Neutrophil (primary cell): ENCODE measurements at regions not wholly inside any gene's neighbourhood (a gene's known extent, or its start where the extent isn't known, plus 50 kb on each side); places are given as distances from the start of the nearest gene placed in this dataset.

Experiments used
- H3K27ac ChIP-seq: fragments of 200-600 bp; sonication (generic); 2 replicates; pipeline ENCODE4 v1.5.1; 2016; ENCODE audit warnings: mild to moderate bottlenecking, moderate library complexity
- H3K27me3 ChIP-seq: fragments of 200-600 bp; sonication (generic); 2 replicates; pipeline ENCODE4 v1.6.0; 2016; ENCODE audit warnings: mild to moderate bottlenecking
- H3K36me3 ChIP-seq: fragments of 200-600 bp; sonication (generic); 2 replicates; pipeline ENCODE4 v1.5.1; 2017
- H3K4me1 ChIP-seq, 2 experiments: fragments of 200-600 bp in 1 of 2; sonication (generic) in 1 of 2; 1 replicate in 1 of 2; 2 replicates in 1 of 2; pipeline versions ENCODE4 v1.5.1 to v1.6.1; 2013 to 2016; ENCODE audit warnings: low read depth in 1 of 2, low read length in 1 of 2, mild to moderate bottlenecking in 1 of 2, moderate library complexity in 1 of 2; ENCODE audit not compliant: control insufficient read depth in 1 of 2, insufficient read depth in 1 of 2
- H3K4me3 ChIP-seq, 2 experiments: fragments of 200-600 bp in 1 of 2; sonication (generic) in 1 of 2; 1 replicate in 1 of 2; 2 replicates in 1 of 2; pipeline ENCODE4 v1.5.1; 2013 to 2016; ENCODE audit warnings: low read depth in 1 of 2, low read length in 1 of 2, mild to moderate bottlenecking in 1 of 2, moderate library complexity in 1 of 2
- H3K9me3 ChIP-seq: fragments of 200-600 bp; sonication (generic); 2 replicates; pipeline ENCODE4 v1.5.1; 2016
- TF ChIP-seq, protein P1 (sequence below): fragments of 200-600 bp; sonication (generic); IDR thresholded peaks from 2 replicates; pipeline ENCODE4 v1.5.1; 2016; ENCODE audit warnings: antibody characterized with exemption

DNA sequence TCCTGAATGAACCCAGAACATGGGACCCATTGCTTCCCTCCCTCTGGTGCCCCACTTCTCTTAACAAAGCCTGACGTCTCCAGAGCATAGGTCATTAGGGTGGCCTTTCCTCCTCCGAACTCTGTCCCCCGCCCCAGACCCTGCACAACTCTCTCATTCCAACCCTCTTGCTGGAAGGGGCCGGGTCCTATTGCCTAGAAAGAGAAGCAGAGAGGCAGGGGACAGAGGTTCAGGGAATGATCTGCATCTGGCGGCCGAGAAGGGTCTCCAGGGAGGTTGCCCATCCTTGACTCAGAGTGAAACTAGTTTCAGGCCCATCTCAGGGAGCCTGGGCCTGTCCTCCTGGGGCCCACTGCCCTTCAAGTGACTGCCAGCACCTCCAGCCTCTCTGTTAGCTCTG, 79.0 kb downstream of the LINGO1 start:
- no peak overlapping the region for H3K27ac ChIP-seq
- H3K36me3 ChIP-seq = no peaks in the 10 kb centered on the region
- TF ChIP-seq, protein P1, sequence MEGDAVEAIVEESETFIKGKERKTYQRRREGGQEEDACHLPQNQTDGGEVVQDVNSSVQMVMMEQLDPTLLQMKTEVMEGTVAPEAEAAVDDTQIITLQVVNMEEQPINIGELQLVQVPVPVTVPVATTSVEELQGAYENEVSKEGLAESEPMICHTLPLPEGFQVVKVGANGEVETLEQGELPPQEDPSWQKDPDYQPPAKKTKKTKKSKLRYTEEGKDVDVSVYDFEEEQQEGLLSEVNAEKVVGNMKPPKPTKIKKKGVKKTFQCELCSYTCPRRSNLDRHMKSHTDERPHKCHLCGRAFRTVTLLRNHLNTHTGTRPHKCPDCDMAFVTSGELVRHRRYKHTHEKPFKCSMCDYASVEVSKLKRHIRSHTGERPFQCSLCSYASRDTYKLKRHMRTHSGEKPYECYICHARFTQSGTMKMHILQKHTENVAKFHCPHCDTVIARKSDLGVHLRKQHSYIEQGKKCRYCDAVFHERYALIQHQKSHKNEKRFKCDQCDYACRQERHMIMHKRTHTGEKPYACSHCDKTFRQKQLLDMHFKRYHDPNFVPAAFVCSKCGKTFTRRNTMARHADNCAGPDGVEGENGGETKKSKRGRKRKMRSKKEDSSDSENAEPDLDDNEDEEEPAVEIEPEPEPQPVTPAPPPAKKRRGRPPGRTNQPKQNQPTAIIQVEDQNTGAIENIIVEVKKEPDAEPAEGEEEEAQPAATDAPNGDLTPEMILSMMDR = no peak
- peaks cover 2% of the 10 kb centered on the region for H3K27me3 ChIP-seq
- H3K4me3 ChIP-seq = no peak overlapping the region
- no peaks in the 10 kb centered on the region for H3K9me3 ChIP-seq
- H3K4me1 ChIP-seq = peaks cover under 1 to 5% of the 10 kb centered on the region in 2 experiments

DNA sequence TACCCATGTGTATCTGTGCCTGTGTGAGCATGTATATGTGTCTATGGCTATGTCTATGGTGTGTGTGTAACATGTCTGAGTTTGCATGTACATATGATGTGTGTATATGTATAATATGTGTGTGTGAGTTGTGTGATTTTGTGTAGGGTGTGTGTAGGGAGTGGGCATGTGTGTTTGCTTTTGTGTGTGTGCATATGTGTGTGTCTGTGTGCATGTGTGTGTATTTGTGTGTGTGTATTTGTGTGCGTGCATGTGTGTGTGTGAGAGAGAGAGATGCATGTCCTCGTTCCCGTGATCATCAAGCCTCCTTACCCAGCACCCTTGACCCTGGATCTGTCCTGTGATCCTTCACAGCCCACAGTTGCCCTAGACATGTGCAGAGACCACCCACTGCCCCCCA, 79.5 kb downstream of the LINGO1 start:
- TF ChIP-seq, protein P1 = no peak
- peaks cover 6% of the 10 kb centered on the region for H3K27me3 ChIP-seq
- H3K27ac ChIP-seq = no peak overlapping the region
- H3K9me3 ChIP-seq = no peaks in the 10 kb centered on the region
- H3K4me1 ChIP-seq = peaks cover 5 to 9% of the 10 kb centered on the region in 2 experiments
- no peaks in the 10 kb centered on the region for H3K36me3 ChIP-seq
- no peak overlapping the region for H3K4me3 ChIP-seq

DNA sequence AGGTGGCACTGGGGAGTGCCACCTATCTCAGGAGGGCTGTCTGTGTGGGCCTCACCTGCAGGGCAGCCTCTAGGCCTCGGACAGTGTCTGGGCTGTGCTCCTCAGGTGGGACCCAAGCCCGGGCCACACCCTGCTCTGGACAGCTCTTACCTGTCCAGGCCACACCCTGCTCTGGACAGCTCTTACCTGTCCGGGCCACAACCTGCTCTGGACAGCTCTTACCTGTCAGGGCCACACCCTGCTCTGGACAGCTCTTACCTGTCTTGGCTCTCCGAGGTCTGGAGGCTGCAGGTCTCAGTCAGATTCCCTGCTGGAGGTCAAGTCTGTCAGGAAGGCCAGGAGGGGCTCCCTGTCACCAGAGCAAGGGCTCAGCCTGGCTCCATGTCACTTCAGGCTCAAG, 80.6 kb downstream of the LINGO1 start:
- Histone ChIP-seq H3K4me3 (no peak overlapping the region), H3K4me1 (peaks cover 10% of the 10 kb centered on the region in 2 experiments), H3K27ac (no peak overlapping the region), H3K27me3 (peaks cover 7% of the 10 kb centered on the region), H3K36me3 (no peaks in the 10 kb centered on the region), H3K9me3 (no peaks in the 10 kb centered on the region)
- TF ChIP-seq, protein P1 = no peak

GRCh38 chr15:77550301-77551251, 82.1 kb downstream of the LINGO1 start:
- H3K4me3 ChIP-seq = no peak overlapping the region
- no peaks in the 10 kb centered on the region for H3K36me3 ChIP-seq
- TF ChIP-seq, protein P1 = no peak
- no peaks in the 10 kb centered on the region for H3K9me3 ChIP-seq
- H3K27ac ChIP-seq = no peak overlapping the region
- peaks cover 16% of the 10 kb centered on the region for H3K27me3 ChIP-seq
- peaks cover 10% of the 10 kb centered on the region in 2 experiments for H3K4me1 ChIP-seq

GRCh38 chr15:77549576-77550288, 83.0 kb downstream of the LINGO1 start:
- Histone ChIP-seq H3K36me3 (no peaks in the 10 kb centered on the region), H3K4me3 (no peak overlapping the region), H3K4me1 (peaks cover 10% of the 10 kb centered on the region in 2 experiments), H3K27me3 (peaks cover 23% of the 10 kb centered on the region), H3K9me3 (no peaks in the 10 kb centered on the region), H3K27ac (no peak overlapping the region)
- TF ChIP-seq, protein P1 = no peak
